ENCODE measurements at regions not wholly inside any gene's neighbourhood (a gene's known extent, or its start where the extent isn't known, plus 50 kb on each side); places are given as distances from the start of the nearest gene placed in this dataset.

DNA sequence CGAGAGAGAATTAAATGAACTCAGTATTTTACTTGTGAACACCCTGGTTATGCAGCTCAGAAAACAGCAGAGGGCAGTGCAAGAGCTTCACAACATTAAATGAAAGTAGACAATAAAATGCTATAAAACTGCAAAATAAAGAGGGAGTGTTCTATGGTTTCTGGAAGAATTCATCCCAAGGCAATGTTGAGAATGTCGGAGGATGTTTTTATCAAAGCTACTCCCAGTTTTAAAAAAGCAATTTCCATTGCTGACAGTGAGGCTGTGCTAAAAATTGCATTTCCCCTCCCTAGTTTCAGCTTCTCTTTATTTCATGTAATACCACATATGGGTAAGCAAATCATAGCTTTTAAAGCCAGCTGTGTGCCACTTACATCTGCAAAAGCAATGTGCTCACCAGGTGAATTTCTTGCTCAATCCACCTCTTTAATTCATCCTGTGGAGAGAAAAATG is 296.8 kb downstream of the RAB38 start:
- Histone ChIP-seq H3K4me3 (no peak overlapping the region), H3K27me3 (replicated peaks; ENCODE audit: insufficient read depth) (no peaks in the 10 kb centered on the region), H3K27ac (no peak overlapping the region), H3K9me3 (no peaks in the 10 kb centered on the region), H3K36me3 (no peaks in the 10 kb centered on the region), H3K4me1 (ENCODE audit: control insufficient read depth in 1 of 2, low read depth in 2 of 2) (no peaks in the 10 kb centered on the region)
- DNase-seq (ENCODE audit: low spot score) (no peak), ATAC-seq (ENCODE audit: insufficient number of reproducible peaks, low FRiP score, low read depth) (no peak)
- peak; percentile 12 for TF ChIP-seq CTCF (IDR thresholded peaks at IDR 0.05)

- no peak for DNase-seq (ENCODE audit: low spot score)
- Histone ChIP-seq H3K9me3 (no peaks in the 10 kb centered on the region), H3K4me1 (ENCODE audit: control insufficient read depth in 1 of 2, low read depth in 2 of 2) (no peaks in the 10 kb centered on the region), H3K36me3 (no peaks in the 10 kb centered on the region), H3K27me3 (replicated peaks; ENCODE audit: insufficient read depth) (no peaks in the 10 kb centered on the region), H3K4me3 (no peak overlapping the region), H3K27ac (no peak overlapping the region)
- TF ChIP-seq CTCF (IDR thresholded peaks at IDR 0.05), result no peak
- no peak for ATAC-seq (ENCODE audit: insufficient number of reproducible peaks, low FRiP score, low read depth)
These were observed 304.2 kb downstream of the RAB38 start for GRCh38 chr11:87871056-87871455.

GRCh38 chr11:87870086-87870485 is 305.2 kb downstream of the RAB38 start:
- Histone ChIP-seq H3K4me3 (no peak overlapping the region), H3K27me3 (replicated peaks; ENCODE audit: insufficient read depth) (no peaks in the 10 kb centered on the region), H3K9me3 (no peaks in the 10 kb centered on the region), H3K27ac (no peak overlapping the region), H3K4me1 (ENCODE audit: control insufficient read depth in 1 of 2, low read depth in 2 of 2) (no peaks in the 10 kb centered on the region), H3K36me3 (no peaks in the 10 kb centered on the region)
- TF ChIP-seq CTCF (IDR thresholded peaks at IDR 0.05), result no peak
- ATAC-seq (ENCODE audit: insufficient number of reproducible peaks, low FRiP score, low read depth), result no peak
- no peak for DNase-seq (ENCODE audit: low spot score)

DNA sequence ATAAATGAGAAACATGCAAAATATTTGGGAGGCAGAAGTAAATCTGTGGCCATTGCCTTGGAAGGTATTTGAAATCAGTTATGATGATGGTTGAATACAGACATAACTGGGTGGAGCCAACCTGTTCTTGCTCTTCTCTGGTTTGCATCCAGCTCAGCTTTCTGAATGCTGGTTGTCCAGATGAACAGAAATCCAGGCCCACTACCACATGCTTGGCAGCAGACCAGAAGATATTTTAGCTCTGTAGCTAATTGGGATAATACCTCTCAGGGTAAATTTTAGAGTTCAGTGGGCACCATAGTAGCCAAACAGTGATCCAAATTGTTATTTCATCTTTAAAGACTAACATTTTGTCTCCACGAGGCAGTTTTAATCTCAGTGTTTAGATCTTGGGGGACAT is 308.3 kb downstream of the RAB38 start:
- TF ChIP-seq CTCF (IDR thresholded peaks at IDR 0.05), result no peak
- no peaks in the 10 kb centered on the region for H3K36me3 ChIP-seq
- H3K4me3 ChIP-seq, result no peak overlapping the region
- no peaks in the 10 kb centered on the region for H3K9me3 ChIP-seq
- DNase-seq (ENCODE audit: low spot score), result no peak
- ATAC-seq (ENCODE audit: insufficient number of reproducible peaks, low FRiP score, low read depth), result no peak
- no peaks in the 10 kb centered on the region for H3K4me1 ChIP-seq (ENCODE audit: control insufficient read depth in 1 of 2, low read depth in 2 of 2)
- no peak overlapping the region for H3K27ac ChIP-seq
- H3K27me3 ChIP-seq (replicated peaks; ENCODE audit: insufficient read depth), result no peaks in the 10 kb centered on the region

GRCh38 chr11:87861030-87861429 is 314.2 kb downstream of the RAB38 start:
- H3K27me3 ChIP-seq (replicated peaks; ENCODE audit: insufficient read depth), result no peaks in the 10 kb centered on the region
- no peak for TF ChIP-seq CTCF (IDR thresholded peaks at IDR 0.05)
- ATAC-seq (ENCODE audit: insufficient number of reproducible peaks, low FRiP score, low read depth) (no peak), DNase-seq (ENCODE audit: low spot score) (no peak)
- no peaks in the 10 kb centered on the region for H3K9me3 ChIP-seq
- no peak overlapping the region for H3K27ac ChIP-seq
- peaks cover 0 to 6% of the 10 kb centered on the region in 2 donors for H3K4me1 ChIP-seq (ENCODE audit: control insufficient read depth in 1 of 2, low read depth in 2 of 2)
- H3K36me3 ChIP-seq, result no peaks in the 10 kb centered on the region
- H3K4me3 ChIP-seq, result no peak overlapping the region
